Neuronal stem cell (in vitro differentiated cells): ENCODE measurements at regions not wholly inside any gene's neighbourhood (a gene's known extent, or its start where the extent isn't known, plus 50 kb on each side); places are given as distances from the start of the nearest gene placed in this dataset.
A peak's percentile ranks its signal among the peaks of the same experiment; 100 is the strongest.
"Not testable (repeated sequence)": the region's sequence is repeated elsewhere in the genome, so short reads cannot be mapped to it uniquely, and the experiment has no call there.

Experiments
- DNase-seq: peaks from one replicate; pipeline ENCODE4 v3.0.0-alpha.2; 2013; ENCODE audit warnings: low spot score
- H2AFZ ChIP-seq: one replicate; pipeline ENCODE4 v1.6.1; 2013; ENCODE audit warnings: mild to moderate bottlenecking, low read length, inconsistent platforms
- H2AK5ac ChIP-seq: 2 replicates; pipeline ENCODE4 v1.6.1; 2013; ENCODE audit warnings: low read depth, mild to moderate bottlenecking, inconsistent platforms, low read length, moderate library complexity, mixed read lengths
- H2BK120ac ChIP-seq: 2 replicates; pipeline ENCODE4 v1.6.1; 2013; ENCODE audit warnings: low read depth, mild to moderate bottlenecking, inconsistent platforms, low read length, moderate library complexity, mixed read lengths
- H2BK12ac ChIP-seq: one replicate; pipeline ENCODE4 v1.6.1; 2013; ENCODE audit warnings: low read length, inconsistent platforms
- H2BK15ac ChIP-seq: 2 replicates; pipeline ENCODE4 v1.6.1; 2013; ENCODE audit warnings: mild to moderate bottlenecking, low read length, inconsistent platforms, mixed read lengths
- H2BK5ac ChIP-seq: one replicate; pipeline ENCODE4 v1.6.1; 2013; ENCODE audit warnings: inconsistent platforms, mild to moderate bottlenecking, low read length, moderate library complexity
- H3K14ac ChIP-seq: one replicate; pipeline ENCODE4 v1.6.1; 2013; ENCODE audit warnings: low read length, inconsistent platforms
- H3K18ac ChIP-seq: 2 replicates; pipeline ENCODE4 v1.6.1; 2013; ENCODE audit warnings: low read length, inconsistent platforms
- H3K23ac ChIP-seq: 2 replicates; pipeline ENCODE4 v1.6.1; 2013; ENCODE audit warnings: low read depth, mild to moderate bottlenecking, mixed read lengths, low read length, inconsistent platforms; ENCODE audit not compliant: poor library complexity
- H3K27ac ChIP-seq: replicated peaks from 3 replicates; pipeline ENCODE4 v1.5.1; 2013; ENCODE audit warnings: low read length, inconsistent platforms
- H3K27me3 ChIP-seq, 3 experiments: 2 replicates each; pipeline ENCODE4 v1.6.1; 2013; ENCODE audit warnings: low read length in 3 of 3, mild to moderate bottlenecking in 2 of 3, inconsistent platforms in 1 of 3, low read depth in 1 of 3, mixed read lengths in 1 of 3, moderate library complexity in 1 of 3; ENCODE audit not compliant: control insufficient read depth in 3 of 3, insufficient read depth in 3 of 3
- H3K36me3 ChIP-seq, 2 donors: replicated peaks in 1 of 2; 2 replicates each; pipeline ENCODE4 v1.6.1; 2013; ENCODE audit warnings: low read length in 2 of 2; ENCODE audit not compliant: control insufficient read depth in 2 of 2, insufficient read depth in 2 of 2
- H3K4ac ChIP-seq: 2 replicates; pipeline ENCODE4 v1.6.1; 2013; ENCODE audit warnings: inconsistent platforms, mild to moderate bottlenecking, low read length, moderate library complexity
- H3K4me1 ChIP-seq, 2 donors: 1 replicate in 1 of 2; 2 replicates in 1 of 2; pipeline ENCODE4 v1.6.1; 2013; ENCODE audit warnings: low read length in 2 of 2, low read depth in 1 of 2; ENCODE audit not compliant: control insufficient read depth in 2 of 2, insufficient read depth in 1 of 2
- H3K4me2 ChIP-seq: one replicate; pipeline ENCODE4 v1.6.1; 2013; ENCODE audit warnings: mild to moderate bottlenecking, low read length, inconsistent platforms; ENCODE audit not compliant: insufficient read depth, poor library complexity, severe bottlenecking
- H3K4me3 ChIP-seq, 2 donors: 2 replicates each; pipeline ENCODE4 v1.5.1; 2013; ENCODE audit warnings: low read length in 2 of 2, mild to moderate bottlenecking in 2 of 2, inconsistent platforms in 1 of 2, moderate library complexity in 1 of 2
- H3K79me1 ChIP-seq: one replicate; pipeline ENCODE4 v1.6.1; 2013; ENCODE audit warnings: low read depth, mild to moderate bottlenecking, inconsistent platforms, low read length, moderate library complexity
- H3K9ac ChIP-seq: one replicate; pipeline ENCODE4 v1.6.1; 2013; ENCODE audit warnings: mild to moderate bottlenecking, low read depth, low read length, inconsistent platforms; ENCODE audit not compliant: poor library complexity
- H3K9me3 ChIP-seq, 2 donors: replicated peaks in 1 of 2; 2 replicates each; pipeline versions ENCODE3 to v1.6.1; 2013; ENCODE audit warnings: low read length in 2 of 2, mild to moderate bottlenecking in 2 of 2, inconsistent platforms in 1 of 2, low read depth in 1 of 2, mixed read lengths in 1 of 2, moderate library complexity in 1 of 2; ENCODE audit not compliant: control insufficient read depth in 2 of 2, insufficient read depth in 1 of 2
- H4K8ac ChIP-seq: one replicate; pipeline ENCODE4 v1.6.1; 2013; ENCODE audit warnings: low read depth, mild to moderate bottlenecking, inconsistent platforms, low read length, moderate library complexity
- H4K91ac ChIP-seq: one replicate; pipeline ENCODE4 v1.6.1; 2013; ENCODE audit warnings: low read length, low read depth, mild to moderate bottlenecking, inconsistent platforms; ENCODE audit not compliant: poor library complexity
- WGBS, 2 donors: extraction: QIAGEN DNeasy Blood & Tissue Kit; methylation state at CpG; one replicate each; pipeline ENCODE4 v1.1.7; 2013; ENCODE audit warnings: missing lambda C conversion rate in 2 of 2, mixed read lengths in 1 of 2; ENCODE audit not compliant: insufficient read length in 2 of 2, insufficient replicate concordance in 1 of 2; ENCODE audit errors: extremely low coverage in 2 of 2; 5-methylcytosine and 5-hydroxymethylcytosine counted together

- Histone ChIP-seq H3K14ac (no peak overlapping the region), H2BK5ac (no peak overlapping the region), H3K27ac (no peak overlapping the region), H3K4me1 (no peaks in the 10 kb centered on the region), H3K36me3 (no peaks in the 10 kb centered on the region), H3K23ac (no peak overlapping the region), H3K4me2 (no peak overlapping the region), H3K79me1 (no peaks in the 10 kb centered on the region), H4K8ac (no peak overlapping the region), H2BK15ac (no peak overlapping the region), H4K91ac (no peak overlapping the region), H2AFZ (no peak overlapping the region), H3K18ac (no peak overlapping the region), H2BK12ac (no peak overlapping the region), H2BK120ac (no peak overlapping the region), H3K9me3 (no peaks in the 10 kb centered on the region), H3K27me3 (no peaks in the 10 kb centered on the region), H3K4ac (no peak overlapping the region), H3K9ac (no peak overlapping the region), H2AK5ac (no peak overlapping the region), H3K4me3 (no peak overlapping the region)
- WGBS, 2 donors = no CpG with 5 or more reads among the region's 3 CpGs
- DNase-seq = no peak
These were observed 1411.5 kb downstream of the SLITRK5 start for GRCh38 chr13:89082623-89083022.

- not testable (repeated sequence) for H4K91ac ChIP-seq, H2BK120ac ChIP-seq, H3K4me3 ChIP-seq, H3K18ac ChIP-seq, H3K9me3 ChIP-seq, H3K27me3 ChIP-seq, H2AK5ac ChIP-seq, H2AFZ ChIP-seq, H3K4me2 ChIP-seq, H3K36me3 ChIP-seq, H3K27ac ChIP-seq, H2BK15ac ChIP-seq, H2BK12ac ChIP-seq, H3K4ac ChIP-seq, H3K4me1 ChIP-seq, H3K23ac ChIP-seq, H2BK5ac ChIP-seq, H3K14ac ChIP-seq, H3K9ac ChIP-seq, DNase-seq, H4K8ac ChIP-seq, H3K79me1 ChIP-seq
- no CpG with 5 or more reads among the region's 16 CpGs for WGBS, 2 donors
These were observed 1416.9 kb downstream of the SLITRK5 start for GRCh38 chr13:89088107-89088506.

- no CpG with 5 or more reads among the region's 1 CpG for WGBS, 2 donors
These were observed 1426.8 kb downstream of the SLITRK5 start for GRCh38 chr13:89097994-89098393.

GRCh38 chr13:89113744-89114143 lies 1442.6 kb downstream of the SLITRK5 start:
- H3K14ac ChIP-seq = no peak overlapping the region
- no peak overlapping the region for H2BK15ac ChIP-seq
- no peak overlapping the region for H3K23ac ChIP-seq
- H3K4me1 ChIP-seq = no peaks in the 10 kb centered on the region
- H3K9me3 ChIP-seq = no peaks in the 10 kb centered on the region
- no peak overlapping the region for H3K27ac ChIP-seq
- H3K4me3 ChIP-seq = no peak overlapping the region
- WGBS, 2 donors = no CpG with 5 or more reads among the region's 5 CpGs
- no peak overlapping the region for H2AFZ ChIP-seq
- no peak overlapping the region for H3K4ac ChIP-seq
- no peak overlapping the region for H2AK5ac ChIP-seq
- no peaks in the 10 kb centered on the region for H3K36me3 ChIP-seq
- DNase-seq = peak; percentile 11
- no peaks in the 10 kb centered on the region for H3K27me3 ChIP-seq
- no peak overlapping the region for H3K9ac ChIP-seq
- no peak overlapping the region for H2BK12ac ChIP-seq
- no peak overlapping the region for H2BK5ac ChIP-seq
- no peak overlapping the region for H3K4me2 ChIP-seq
- H4K91ac ChIP-seq = no peak overlapping the region
- H3K18ac ChIP-seq = no peak overlapping the region
- no peak overlapping the region for H2BK120ac ChIP-seq
- H3K79me1 ChIP-seq = no peaks in the 10 kb centered on the region
- H4K8ac ChIP-seq = no peak overlapping the region

More at GRCh38 chr13:89097994-89098393, 1426.8 kb downstream of the SLITRK5 start:
- no peak overlapping the region for H3K18ac ChIP-seq
- H2BK12ac ChIP-seq = no peak overlapping the region
- H2BK120ac ChIP-seq = no peak overlapping the region
- H3K4me1 ChIP-seq = no peaks in the 10 kb centered on the region
- H2AK5ac ChIP-seq = no peak overlapping the region
- H3K36me3 ChIP-seq = no peaks in the 10 kb centered on the region
- H3K9ac ChIP-seq = no peak overlapping the region
- no peak overlapping the region for H4K91ac ChIP-seq
- no peak overlapping the region for H2BK5ac ChIP-seq
- no peak overlapping the region for H3K27ac ChIP-seq
- H2BK15ac ChIP-seq = no peak overlapping the region
- no peaks in the 10 kb centered on the region for H3K79me1 ChIP-seq
- no peaks in the 10 kb centered on the region for H3K9me3 ChIP-seq
- H3K14ac ChIP-seq = no peak overlapping the region
- no peak overlapping the region for H3K4ac ChIP-seq
- no peak for DNase-seq
- H4K8ac ChIP-seq = no peak overlapping the region
- H3K4me2 ChIP-seq = no peak overlapping the region
- H3K27me3 ChIP-seq = no peaks in the 10 kb centered on the region
- H3K4me3 ChIP-seq = no peak overlapping the region
- peak overlapping the region; percentile 29 for H2AFZ ChIP-seq
- no peak overlapping the region for H3K23ac ChIP-seq
